Hippocampal formation (tissue), 2 donors: ENCODE measurements at regions not wholly inside any gene's neighbourhood (a gene's known extent, or its start where the extent isn't known, plus 50 kb on each side); places are given as distances from the start of the nearest gene placed in this dataset.

Source experiments
- DNase-seq, 2 donors: peaks; one replicate each; lab custom pipeline; 2025; lab: John Stamatoyannopoulos, UW

GRCh38 chr4:156247470-156247869 is 293.8 kb upstream of the CTSO start:
- no peak for DNase-seq

DNA sequence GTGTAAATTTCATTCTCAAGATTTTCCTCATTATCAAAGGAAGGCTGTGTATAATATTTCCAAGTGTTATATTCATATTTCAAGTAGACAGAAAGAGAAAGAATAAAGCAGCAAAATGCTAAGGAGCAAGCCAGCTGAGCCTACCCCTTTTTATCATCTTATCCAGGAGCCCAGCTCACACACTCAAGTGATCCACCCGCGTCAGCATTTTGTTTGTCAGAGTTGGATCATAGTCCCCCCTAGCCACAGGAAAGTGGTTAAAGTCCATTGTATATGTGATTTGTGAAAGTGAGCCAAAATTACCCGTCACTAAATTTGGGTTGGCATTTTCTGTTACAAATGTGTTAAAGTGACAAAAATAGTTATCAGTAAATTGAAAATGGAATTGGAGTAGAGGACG is 289.3 kb upstream of the CTSO start:
- DNase-seq = no peak

GRCh38 chr4:156242390-156242789 is 288.7 kb upstream of the CTSO start:
- no peak for DNase-seq

GRCh38 chr4:156241896-156242295 is 288.2 kb upstream of the CTSO start:
- DNase-seq = no peak

- DNase-seq = no peak
These were observed 284.5 kb upstream of the CTSO start for GRCh38 chr4:156238171-156238570.

GRCh38 chr4:156237231-156237630 is 283.6 kb upstream of the CTSO start:
- DNase-seq = no peak

DNA sequence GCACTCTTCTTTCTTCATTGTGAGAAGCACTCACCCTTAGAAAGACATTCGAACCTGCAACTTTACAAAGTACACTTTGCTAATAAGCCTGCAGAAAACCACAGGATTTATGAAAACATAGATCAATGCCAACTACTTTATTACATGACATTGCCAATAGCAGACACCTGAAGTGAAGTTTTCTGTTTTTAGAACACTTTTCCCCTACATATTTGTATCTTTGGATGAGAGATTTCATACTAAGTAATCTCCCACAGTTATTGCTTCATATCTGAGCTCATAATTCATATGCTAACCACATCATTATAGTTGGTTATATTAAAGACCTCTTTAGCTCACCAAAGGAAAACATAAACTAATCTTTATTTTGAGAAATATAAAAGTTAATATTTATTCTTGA is 276.5 kb upstream of the CTSO start:
- DNase-seq = no peak

GRCh38 chr4:156228676-156229075 is 275.0 kb upstream of the CTSO start:
- no peak for DNase-seq

GRCh38 chr4:156227321-156227720 is 273.7 kb upstream of the CTSO start:
- DNase-seq = no peak

DNA sequence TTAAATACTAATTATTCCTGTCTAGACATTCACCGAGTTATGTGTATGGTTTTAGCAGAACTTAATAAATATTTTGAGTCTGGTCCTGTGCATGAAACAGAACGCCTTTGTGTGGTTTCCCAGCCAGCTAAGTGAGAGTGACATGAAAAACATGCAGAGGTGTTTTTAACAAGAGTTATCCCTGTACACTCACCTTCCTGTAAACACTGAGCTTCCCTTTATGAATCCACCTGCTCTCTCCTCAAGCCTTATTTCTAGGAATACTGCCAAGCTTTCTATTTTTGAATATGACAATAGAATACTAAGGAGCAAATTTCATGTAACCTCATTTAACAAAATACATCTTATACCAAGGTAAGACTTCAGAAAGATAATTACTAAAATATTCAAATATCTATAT is 270.3 kb upstream of the CTSO start:
- DNase-seq = no peak

- no peak for DNase-seq
These were observed 263.6 kb upstream of the CTSO start for GRCh38 chr4:156217236-156217635.

GRCh38 chr4:156201050-156201449 is 247.4 kb upstream of the CTSO start:
- DNase-seq = no peak

DNA sequence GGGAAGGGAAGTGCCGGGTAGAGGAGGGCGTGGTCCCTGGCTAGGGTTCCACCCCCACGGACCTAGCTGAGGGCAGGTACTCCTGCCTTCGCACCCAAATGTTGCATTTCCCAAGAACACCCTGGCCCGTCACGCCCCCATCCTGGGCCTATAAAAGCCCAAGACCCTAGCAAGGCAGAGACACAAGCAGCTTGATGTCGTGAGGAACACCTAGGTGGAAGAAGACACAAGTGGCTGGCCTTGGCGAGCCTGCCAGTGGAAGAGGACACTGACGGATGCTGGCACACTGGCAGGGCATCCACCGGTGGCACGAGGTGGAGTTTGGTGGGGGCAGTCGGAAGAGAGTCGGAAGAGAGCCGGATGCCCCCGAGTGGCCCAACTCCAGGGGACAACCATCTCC is 244.8 kb upstream of the CTSO start:
- DNase-seq = no peak

DNA sequence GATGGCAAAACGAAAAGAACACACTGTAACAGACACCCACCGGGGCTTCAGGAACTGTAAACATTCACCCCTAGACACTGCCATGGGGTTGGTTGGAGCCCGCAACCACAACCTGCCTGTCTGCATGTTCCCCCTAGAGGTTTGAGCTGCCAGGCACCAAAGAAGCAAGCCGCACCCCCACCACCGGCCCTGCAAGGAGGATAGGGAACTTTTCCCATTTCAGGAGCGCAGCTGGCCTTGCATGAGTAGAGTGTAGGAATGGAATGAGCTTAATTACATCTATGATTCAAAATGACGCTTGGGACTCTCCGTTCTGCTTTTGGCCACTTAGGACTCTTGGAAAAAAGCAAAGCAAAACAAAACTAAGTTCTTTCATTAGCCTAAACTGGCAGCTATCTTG is 243.6 kb upstream of the CTSO start:
- no peak for DNase-seq

- no peak for DNase-seq
These were observed 243.1 kb upstream of the CTSO start for GRCh38 chr4:156196722-156197121.

- DNase-seq = no peak
These were observed 242.2 kb upstream of the CTSO start for GRCh38 chr4:156195914-156196313.

DNA sequence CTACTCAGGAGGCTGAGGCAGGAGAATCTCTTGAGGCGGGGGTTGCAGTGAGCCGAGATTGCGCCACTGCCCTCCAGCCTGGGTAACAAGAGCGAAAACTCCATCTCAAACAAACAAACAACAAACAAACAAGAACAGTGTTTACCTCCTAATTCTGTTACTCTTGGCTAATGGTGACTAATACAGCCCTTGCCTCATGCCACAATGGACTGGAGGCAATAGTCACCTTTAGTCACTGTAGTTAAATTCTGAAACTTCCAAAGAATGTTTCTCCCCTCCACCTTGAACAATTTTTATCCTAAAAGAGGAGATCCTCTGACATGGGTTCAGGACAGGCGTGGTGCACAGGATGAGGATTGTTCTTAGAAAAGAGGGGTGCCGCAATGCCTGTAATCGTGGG is 241.2 kb upstream of the CTSO start:
- DNase-seq = no peak

DNA sequence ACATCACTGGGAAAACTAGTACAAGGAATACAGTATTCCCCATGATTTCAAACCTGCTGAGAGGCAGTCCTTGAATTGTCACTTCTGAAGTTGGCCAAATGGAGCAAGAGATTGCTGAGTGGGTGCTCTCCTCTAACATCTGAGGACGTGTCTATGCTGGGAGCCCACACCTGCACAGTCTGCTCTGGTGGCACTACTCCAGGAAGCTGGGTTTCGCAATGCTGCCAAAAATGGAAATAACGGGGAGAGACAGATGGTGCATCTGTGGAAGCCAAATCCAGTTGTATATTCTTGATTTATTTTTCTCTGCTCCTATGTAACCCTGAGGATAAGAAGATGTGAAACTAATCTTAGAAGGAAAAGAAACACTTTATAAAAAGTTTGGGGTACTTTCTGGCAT is 240.1 kb upstream of the CTSO start:
- DNase-seq = peak in 1 of 2 donors; percentile 23

DNA sequence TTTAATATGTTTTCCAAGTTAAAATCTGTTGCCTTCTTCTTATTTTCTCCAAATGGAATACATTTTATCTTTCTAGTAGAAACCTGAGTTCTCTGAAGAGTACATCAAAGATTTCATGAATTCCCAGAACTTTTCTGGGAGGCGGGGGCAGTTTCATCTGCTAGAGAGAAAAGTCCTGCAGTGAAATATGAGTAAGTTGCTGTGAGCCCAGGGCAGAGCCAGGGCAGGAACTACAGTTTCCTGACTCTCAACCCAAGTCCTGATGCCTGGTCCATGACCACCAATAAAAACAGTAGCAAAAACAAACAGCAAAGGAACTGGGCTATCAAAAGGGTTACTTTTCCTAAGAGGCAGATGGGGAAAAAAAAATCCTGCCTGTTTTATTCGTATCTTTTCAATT is 239.4 kb upstream of the CTSO start:
- no peak for DNase-seq

- no peak for DNase-seq
These were observed 238.4 kb upstream of the CTSO start for GRCh38 chr4:156192033-156192432.

- no peak for DNase-seq
These were observed 237.5 kb upstream of the CTSO start for GRCh38 chr4:156191044-156191781.

- DNase-seq = no peak
These were observed 236.9 kb upstream of the CTSO start for GRCh38 chr4:156190615-156191014.

DNA sequence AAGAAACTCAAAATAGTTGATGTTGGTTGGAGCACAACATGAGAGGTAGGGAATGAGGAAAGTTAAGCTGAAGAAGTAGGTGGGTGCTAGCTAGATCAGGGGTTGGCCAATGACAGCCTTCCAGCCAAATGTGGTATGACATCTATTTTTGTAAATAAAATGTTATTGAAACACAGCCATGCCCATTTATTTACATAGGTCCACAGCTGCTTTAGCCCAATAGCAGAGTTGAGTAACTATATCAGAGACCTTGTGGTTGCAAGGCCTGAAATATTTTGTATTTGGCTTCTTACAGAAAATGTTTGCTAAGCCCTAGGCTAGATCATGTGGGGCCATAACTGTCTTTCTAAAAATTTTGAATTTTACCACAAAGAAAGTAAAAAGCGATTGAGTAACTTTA is 234.9 kb upstream of the CTSO start:
- no peak for DNase-seq

DNA sequence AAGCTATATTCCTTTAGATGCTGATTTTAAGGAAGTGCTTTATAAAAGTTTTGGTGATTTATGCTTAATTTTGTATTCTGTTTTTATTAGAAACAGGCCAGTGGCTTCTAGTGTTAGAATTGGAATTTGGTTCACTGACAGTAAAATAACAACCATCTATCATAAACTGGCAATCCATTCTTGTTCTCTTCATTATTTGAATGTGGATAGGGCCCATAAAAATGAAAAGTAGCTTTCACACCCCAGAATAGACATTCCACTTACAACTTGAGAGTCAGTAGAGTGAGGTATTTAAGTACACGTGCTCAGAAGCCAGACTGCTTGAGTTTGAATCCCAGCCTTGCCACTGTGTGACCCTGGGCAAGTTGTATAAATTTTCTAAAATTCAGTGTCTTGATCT is 232.4 kb upstream of the CTSO start:
- DNase-seq = no peak
